Hematopoietic multipotent progenitor cell treated with erythropoietin and hydrocortisone succinate and interleukin-3 and kit ligand, for 4 days (in vitro differentiated cells): ENCODE measurements at regions not wholly inside any gene's neighbourhood (a gene's known extent, or its start where the extent isn't known, plus 50 kb on each side); places are given as distances from the start of the nearest gene placed in this dataset.
"Not testable (repeated sequence)": the region's sequence is repeated elsewhere in the genome, so short reads cannot be mapped to it uniquely, and the experiment has no call there.

ENCODE experiments used
- DNase-seq: peaks from one replicate; pipeline ENCODE4 v3.0.0-alpha.2; 2015

GRCh38 chr4:84276752-84277151 lies 222.3 kb downstream of the NKX6-1 start:
- DNase-seq, result no peak

GRCh38 chr4:84269536-84270044 lies 229.5 kb downstream of the NKX6-1 start:
- DNase-seq, result no peak

GRCh38 chr4:84264652-84265051 lies 234.4 kb downstream of the NKX6-1 start:
- DNase-seq, result no peak

GRCh38 chr4:84263415-84263814 lies 235.7 kb downstream of the NKX6-1 start:
- DNase-seq, result peak; percentile 10

DNA sequence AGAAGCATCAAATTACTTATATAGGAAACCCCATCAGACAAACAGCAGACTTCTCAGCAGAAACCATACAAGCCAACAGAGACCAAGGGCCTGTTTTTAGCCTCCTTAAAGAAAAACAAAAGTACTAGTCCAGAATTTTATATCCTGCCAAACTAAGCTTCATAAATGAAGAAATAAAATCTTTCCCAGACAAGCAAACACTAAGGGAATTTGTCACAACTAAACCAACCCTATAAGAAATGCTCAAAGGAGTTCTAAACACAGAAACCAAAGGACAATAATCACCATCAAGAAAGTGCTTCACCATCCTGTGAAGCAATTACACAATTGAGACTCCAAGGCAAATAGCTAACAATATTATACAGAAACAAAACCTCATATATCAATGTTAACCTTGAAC lies 238.6 kb downstream of the NKX6-1 start:
- no peak for DNase-seq

- DNase-seq, result peak; percentile 44
Measured at GRCh38 chr4:84258905-84259830, 239.9 kb downstream of the NKX6-1 start.

- no peak for DNase-seq
Measured at GRCh38 chr4:84254537-84254936, 244.6 kb downstream of the NKX6-1 start.

GRCh38 chr4:84249521-84249920 lies 249.6 kb downstream of the NKX6-1 start:
- no peak for DNase-seq

DNA sequence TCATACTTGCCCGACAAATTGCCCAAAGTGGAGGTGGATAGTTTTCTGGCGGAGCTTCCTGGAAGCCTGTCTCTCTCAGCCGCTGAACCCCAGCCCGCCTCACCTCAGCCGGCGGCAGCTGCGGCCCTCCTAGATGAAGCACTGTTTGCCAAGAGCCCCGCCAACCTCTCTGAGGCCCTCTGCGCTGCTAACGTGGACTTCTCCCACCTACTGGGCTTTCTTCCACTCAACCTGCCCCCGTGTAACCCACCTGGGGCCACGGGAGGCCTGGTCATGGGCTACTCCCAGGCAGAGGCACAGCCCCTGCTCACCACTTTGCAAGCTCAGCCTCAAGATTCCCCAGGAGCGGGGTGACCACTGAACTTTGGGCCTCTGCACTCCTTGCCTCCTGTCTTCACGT lies 254.1 kb downstream of the NKX6-1 start:
- DNase-seq, result not testable (repeated sequence)

GRCh38 chr4:84244346-84244801 lies 254.7 kb downstream of the NKX6-1 start:
- not testable (repeated sequence) for DNase-seq

DNA sequence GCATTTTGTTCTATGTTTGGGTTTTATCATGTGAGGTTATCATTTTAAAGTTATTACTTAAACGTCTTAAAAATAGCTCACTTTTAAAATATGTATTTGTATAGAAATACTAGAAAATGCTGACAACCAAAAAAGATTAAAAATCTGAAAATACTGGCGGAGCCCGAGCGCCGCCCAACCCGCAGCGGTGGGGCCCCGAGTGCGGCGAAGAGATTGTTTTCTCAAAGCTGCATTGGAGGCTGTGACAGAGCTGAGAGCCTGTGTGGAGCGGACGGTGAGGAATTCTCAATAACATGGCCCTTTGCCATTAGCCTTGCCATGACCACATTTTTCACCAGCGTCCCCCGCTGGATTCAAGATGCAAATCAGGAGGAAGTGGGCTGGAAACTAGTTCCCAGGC lies 255.4 kb downstream of the NKX6-1 start:
- DNase-seq, result no peak

DNA sequence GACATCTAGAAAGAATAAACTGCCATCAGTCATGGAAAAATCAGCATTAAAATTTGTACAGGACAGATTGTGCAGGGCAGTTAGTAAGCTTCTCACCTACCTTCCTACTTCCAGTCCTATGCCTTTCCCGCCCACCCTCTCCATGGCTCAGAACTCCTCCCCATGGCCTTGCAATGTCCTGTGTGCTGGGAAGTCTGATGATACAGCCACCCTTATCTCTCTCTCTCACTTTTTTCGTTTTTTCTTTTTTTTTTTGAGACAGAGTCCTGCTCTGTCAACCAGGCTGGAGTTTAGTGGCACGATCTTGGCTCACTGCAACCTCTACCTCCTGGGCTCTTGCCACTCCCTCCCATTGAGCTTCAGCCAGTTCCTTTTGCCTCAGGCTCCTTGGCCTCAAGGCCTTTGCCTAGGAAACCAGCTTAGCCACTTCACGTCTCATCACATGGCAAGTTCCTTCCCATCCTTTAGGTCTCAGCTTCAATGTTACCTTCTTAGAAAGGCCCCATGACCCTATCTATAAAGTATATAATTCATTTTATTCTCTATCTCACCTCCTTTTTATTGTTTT lies 259.7 kb downstream of the NKX6-1 start:
- no peak for DNase-seq

DNA sequence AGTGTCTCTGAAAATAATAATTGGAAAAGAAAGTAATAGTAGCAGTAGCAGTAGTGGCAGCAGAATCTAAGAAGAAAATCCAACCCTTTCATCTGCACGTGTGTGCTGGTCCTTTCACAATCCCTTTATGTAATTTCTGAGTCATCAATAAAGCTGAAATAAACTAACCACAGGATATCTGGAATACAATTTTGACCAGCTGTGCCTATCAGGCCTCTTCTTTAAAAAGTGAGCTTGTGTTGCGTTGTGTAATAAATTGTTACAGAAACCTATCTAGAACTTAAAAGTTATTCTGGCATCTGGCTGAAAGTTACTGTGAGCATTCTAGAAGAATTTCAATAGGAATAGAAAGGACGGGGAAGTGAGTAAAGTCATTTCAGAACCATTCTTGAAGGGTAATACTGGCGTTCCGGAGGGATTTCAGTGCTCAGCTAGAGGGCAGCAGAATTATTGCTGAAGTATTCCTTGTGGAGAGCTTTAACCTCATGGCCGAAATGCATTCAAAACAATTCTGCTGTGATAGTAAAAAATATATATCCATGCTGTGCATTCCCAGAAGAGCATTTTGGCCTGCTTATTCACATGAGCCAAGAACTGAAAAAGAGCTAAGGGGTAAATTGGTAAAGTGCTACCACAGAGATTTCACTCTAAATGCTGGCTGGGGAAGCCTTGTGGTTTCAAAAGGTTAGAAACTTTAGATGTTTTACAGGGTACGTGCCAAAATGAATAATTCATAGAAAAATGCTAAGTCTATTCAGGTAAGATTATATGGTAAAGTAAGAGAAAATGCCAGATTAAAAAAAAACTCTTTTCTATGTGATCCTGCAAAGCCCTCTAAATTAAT lies 260.6 kb downstream of the NKX6-1 start:
- no peak for DNase-seq

- no peak for DNase-seq
Measured at GRCh38 chr4:84237008-84237407, 262.1 kb downstream of the NKX6-1 start.

GRCh38 chr4:84235126-84235944 lies 263.8 kb downstream of the NKX6-1 start:
- DNase-seq, result no peak

- DNase-seq, result no peak
Measured at GRCh38 chr4:84232309-84233095, 266.6 kb downstream of the NKX6-1 start.

GRCh38 chr4:84231539-84232055 lies 267.5 kb downstream of the NKX6-1 start:
- no peak for DNase-seq

DNA sequence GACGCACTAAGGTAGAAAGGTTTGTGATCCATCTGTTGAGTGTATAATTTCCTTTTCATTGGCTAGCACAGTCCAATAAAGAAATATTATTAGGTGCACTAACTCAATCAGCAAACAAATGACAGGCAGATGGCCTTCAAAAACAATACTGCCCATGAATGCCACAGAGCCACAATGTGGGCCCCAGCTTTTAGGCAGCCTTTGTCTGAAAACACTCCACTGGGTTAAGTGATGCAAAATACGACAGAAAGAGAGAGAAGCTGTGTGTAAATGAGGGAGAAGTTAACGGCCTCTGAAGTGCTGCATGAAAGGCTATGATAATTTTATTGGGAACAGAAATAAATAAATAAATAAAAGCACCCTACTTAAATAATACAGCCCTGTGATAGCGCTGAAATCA lies 274.6 kb downstream of the NKX6-1 start:
- DNase-seq, result no peak

GRCh38 chr4:84221704-84222103 lies 277.4 kb downstream of the NKX6-1 start:
- DNase-seq, result no peak

GRCh38 chr4:84220990-84221389 lies 278.1 kb downstream of the NKX6-1 start:
- no peak for DNase-seq

GRCh38 chr4:84219656-84220055 lies 279.4 kb downstream of the NKX6-1 start:
- no peak for DNase-seq
